ENCODE measurements at regions not wholly inside any gene's neighbourhood (a gene's known extent, or its start where the extent isn't known, plus 50 kb on each side); places are given as distances from the start of the nearest gene placed in this dataset.

DNA sequence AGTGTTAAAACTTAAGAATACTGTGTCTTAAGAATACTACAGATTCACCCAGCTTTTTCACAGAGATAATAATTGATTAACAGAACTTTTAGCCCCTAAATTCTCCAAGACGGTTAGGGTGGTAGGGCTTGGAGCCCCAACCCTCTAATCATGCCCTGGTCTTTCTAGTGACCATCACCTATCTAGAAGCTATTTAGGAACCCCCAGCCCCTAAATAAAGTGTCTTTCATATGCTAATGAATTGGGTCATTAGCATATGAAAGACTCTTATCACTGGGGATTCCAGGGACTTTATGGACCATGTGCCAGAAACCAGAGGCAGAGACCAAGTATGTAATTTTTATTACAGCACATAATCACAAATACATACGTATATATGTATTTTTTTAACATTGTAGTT is 999.7 kb upstream of the RAG2 start (continued):
- TF ChIP-seq BRD4 (CRISPR knock-in tag; IDR thresholded peaks at IDR 0.05) = no peak
- no peak for TF ChIP-seq TBL1XR1 (IDR thresholded peaks at IDR 0.05; ENCODE audit: borderline replicate concordance, low read length, partially characterized antibody)

- in situ Hi-C loops (cut with HindIII; ENCODE audit: extremely low pct_ligation_motif_present, low pct_unique_long_range_greater_than_20kb) = no loop called here
- no peak overlapping the region for H3K9ac ChIP-seq (ENCODE audit: insufficient read depth, low read depth, low read length)
- DNase-seq (ENCODE audit: low spot score) = no peak
- H3K27me3 ChIP-seq (ENCODE audit: control insufficient read depth in 1 of 2, insufficient read depth in 2 of 2, low read length in 2 of 2) = no peaks in the 10 kb centered on the region
- H3K4me1 ChIP-seq (ENCODE audit: insufficient read depth, low read length) = no peaks in the 10 kb centered on the region
- ChIA-PET POLR2A (no interaction called here), CTCF (ENCODE audit: low intra/inter-chr PET ratio, low total read pairs) (no interaction called here)
- ATAC-seq = no peak
- H3K79me2 ChIP-seq (ENCODE audit: insufficient read depth, low read length) = no peaks in the 10 kb centered on the region
- H3K9me3 ChIP-seq (ENCODE audit: low read length) = peaks cover 61% of the 10 kb centered on the region
- H3K27ac ChIP-seq (ENCODE audit: extremely low read length, insufficient read depth, low read length) = no peak overlapping the region
- no TSS peak for BruUV-seq (replicated peaks)
- H4K20me1 ChIP-seq (ENCODE audit: insufficient read depth, low read length) = no peaks in the 10 kb centered on the region
- WGBS (ENCODE audit: low lambda C conversion rate) = 53% methylated on average over 1 of the region's 1 CpG
- H3K4me3 ChIP-seq (replicated peaks in 1 of 3; ENCODE audit: insufficient read depth in 1 of 3, low read depth in 2 of 3, low read length in 3 of 3) = no peak overlapping the region
- H3K36me3 ChIP-seq (replicated peaks in 1 of 2; ENCODE audit: control insufficient read depth in 1 of 2, insufficient read depth in 2 of 2, low read length in 2 of 2) = no peaks in the 10 kb centered on the region
- intact Hi-C loops (cut with micrococcal nuclease; ENCODE audit: unreplicated experiment) = no loop called here
- H2AFZ ChIP-seq (ENCODE audit: low read length) = no peak overlapping the region
- no peak for FAIRE-seq
- H3K4me2 ChIP-seq (ENCODE audit: low read depth, low read length) = no peak overlapping the region
- TF ChIP-seq NFIB (CRISPR knock-in tag; IDR thresholded peaks at IDR 0.05; ENCODE audit: borderline replicate concordance) = no peak
- TF ChIP-seq POLR2AphosphoS2 (IDR thresholded peaks at IDR 0.05; ENCODE audit: low read depth, low read length) = no peak
- no peak for TF ChIP-seq ZUFSP (CRISPR knock-in tag; IDR thresholded peaks at IDR 0.05; ENCODE audit: borderline replicate concordance)
- TF ChIP-seq ATF7 (IDR thresholded peaks at IDR 0.05) = no peak
- no peak for TF ChIP-seq ATF7 (CRISPR knock-in tag; IDR thresholded peaks at IDR 0.05)
- TF ChIP-seq, protein P1, sequence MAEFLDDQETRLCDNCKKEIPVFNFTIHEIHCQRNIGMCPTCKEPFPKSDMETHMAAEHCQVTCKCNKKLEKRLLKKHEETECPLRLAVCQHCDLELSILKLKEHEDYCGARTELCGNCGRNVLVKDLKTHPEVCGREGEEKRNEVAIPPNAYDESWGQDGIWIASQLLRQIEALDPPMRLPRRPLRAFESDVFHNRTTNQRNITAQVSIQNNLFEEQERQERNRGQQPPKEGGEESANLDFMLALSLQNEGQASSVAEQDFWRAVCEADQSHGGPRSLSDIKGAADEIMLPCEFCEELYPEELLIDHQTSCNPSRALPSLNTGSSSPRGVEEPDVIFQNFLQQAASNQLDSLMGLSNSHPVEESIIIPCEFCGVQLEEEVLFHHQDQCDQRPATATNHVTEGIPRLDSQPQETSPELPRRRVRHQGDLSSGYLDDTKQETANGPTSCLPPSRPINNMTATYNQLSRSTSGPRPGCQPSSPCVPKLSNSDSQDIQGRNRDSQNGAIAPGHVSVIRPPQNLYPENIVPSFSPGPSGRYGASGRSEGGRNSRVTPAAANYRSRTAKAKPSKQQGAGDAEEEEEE (CRISPR knock-in tag; IDR thresholded peaks at IDR 0.05; ENCODE audit: borderline replicate concordance) = no peak
- no peak for TF ChIP-seq DBP (CRISPR knock-in tag; IDR thresholded peaks at IDR 0.05; ENCODE audit: not compliant biosample characterization)
- TF ChIP-seq ARID2 (CRISPR knock-in tag; IDR thresholded peaks at IDR 0.05; ENCODE audit: borderline replicate concordance) = no peak
- no peak for TF ChIP-seq ZNF772 (CRISPR knock-in tag; IDR thresholded peaks at IDR 0.05)
- TF ChIP-seq, protein P2, sequence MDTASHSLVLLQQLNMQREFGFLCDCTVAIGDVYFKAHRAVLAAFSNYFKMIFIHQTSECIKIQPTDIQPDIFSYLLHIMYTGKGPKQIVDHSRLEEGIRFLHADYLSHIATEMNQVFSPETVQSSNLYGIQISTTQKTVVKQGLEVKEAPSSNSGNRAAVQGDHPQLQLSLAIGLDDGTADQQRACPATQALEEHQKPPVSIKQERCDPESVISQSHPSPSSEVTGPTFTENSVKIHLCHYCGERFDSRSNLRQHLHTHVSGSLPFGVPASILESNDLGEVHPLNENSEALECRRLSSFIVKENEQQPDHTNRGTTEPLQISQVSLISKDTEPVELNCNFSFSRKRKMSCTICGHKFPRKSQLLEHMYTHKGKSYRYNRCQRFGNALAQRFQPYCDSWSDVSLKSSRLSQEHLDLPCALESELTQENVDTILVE (CRISPR knock-in tag; IDR thresholded peaks at IDR 0.05) = no peak
- TF ChIP-seq ZNF569 (CRISPR knock-in tag; IDR thresholded peaks at IDR 0.05; ENCODE audit: borderline replicate concordance) = no peak
- TF ChIP-seq ZNF614 (CRISPR knock-in tag; IDR thresholded peaks at IDR 0.05; ENCODE audit: borderline replicate concordance) = no peak
- TF ChIP-seq, protein P3, sequence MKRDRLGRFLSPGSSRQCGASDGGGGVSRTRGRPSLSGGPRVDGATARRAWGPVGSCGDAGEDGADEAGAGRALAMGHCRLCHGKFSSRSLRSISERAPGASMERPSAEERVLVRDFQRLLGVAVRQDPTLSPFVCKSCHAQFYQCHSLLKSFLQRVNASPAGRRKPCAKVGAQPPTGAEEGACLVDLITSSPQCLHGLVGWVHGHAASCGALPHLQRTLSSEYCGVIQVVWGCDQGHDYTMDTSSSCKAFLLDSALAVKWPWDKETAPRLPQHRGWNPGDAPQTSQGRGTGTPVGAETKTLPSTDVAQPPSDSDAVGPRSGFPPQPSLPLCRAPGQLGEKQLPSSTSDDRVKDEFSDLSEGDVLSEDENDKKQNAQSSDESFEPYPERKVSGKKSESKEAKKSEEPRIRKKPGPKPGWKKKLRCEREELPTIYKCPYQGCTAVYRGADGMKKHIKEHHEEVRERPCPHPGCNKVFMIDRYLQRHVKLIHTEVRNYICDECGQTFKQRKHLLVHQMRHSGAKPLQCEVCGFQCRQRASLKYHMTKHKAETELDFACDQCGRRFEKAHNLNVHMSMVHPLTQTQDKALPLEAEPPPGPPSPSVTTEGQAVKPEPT (CRISPR knock-in tag; IDR thresholded peaks at IDR 0.05; ENCODE audit: low read depth) = no peak
- TF ChIP-seq THYN1 (CRISPR knock-in tag; IDR thresholded peaks at IDR 0.05; ENCODE audit: borderline replicate concordance, low read depth) = no peak
Measured at GRCh38 chr11:37595845-37596244, 997.8 kb upstream of the RAG2 start.

All from HepG2 (cell line).